Keratinocyte (primary cell): ENCODE measurements at regions not wholly inside any gene's neighbourhood (a gene's known extent, or its start where the extent isn't known, plus 50 kb on each side); places are given as distances from the start of the nearest gene placed in this dataset.

ENCODE experiments used
- DNase-seq: peaks from one replicate; pipeline ENCODE4 v3.0.0-alpha.2; 2011; ENCODE audit warnings: low read depth, missing footprints, low spot score
- FAIRE-seq: peaks from 2 replicates; lab custom pipeline; 2011; peaks lifted over from hg19 to GRCh38; lab: Jason Lieb, UNC
- H2AFZ ChIP-seq: 2 replicates; pipeline ENCODE4 v1.6.0; 2012; ENCODE audit warnings: low read length, control low read depth, inconsistent platforms; ENCODE audit not compliant: control insufficient read depth
- H3K27ac ChIP-seq: 2 replicates; pipeline ENCODE4 v1.5.1; 2011; ENCODE audit warnings: low read length; ENCODE audit not compliant: control insufficient read depth, insufficient read depth
- H3K27me3 ChIP-seq: 3 replicates; pipeline ENCODE4 v1.6.0; 2011; ENCODE audit warnings: low read length; ENCODE audit not compliant: control insufficient read depth, insufficient read depth; ENCODE audit errors: extremely low read depth
- H3K36me3 ChIP-seq, 2 experiments: 2 replicates in 1 of 2; 3 replicates in 1 of 2; pipeline ENCODE4 v1.5.1; 2011; ENCODE audit warnings: low read length in 2 of 2, mild to moderate bottlenecking in 1 of 2; ENCODE audit not compliant: control insufficient read depth in 2 of 2, insufficient read depth in 2 of 2; ENCODE audit errors: extremely low read depth in 1 of 2
- H3K4me1 ChIP-seq: 3 replicates; pipeline ENCODE4 v1.5.1; 2011; ENCODE audit warnings: low read length; ENCODE audit not compliant: control insufficient read depth, insufficient read depth; ENCODE audit errors: extremely low read depth
- H3K4me2 ChIP-seq: 3 replicates; pipeline ENCODE4 v1.6.0; 2011; ENCODE audit warnings: low read depth, low read length; ENCODE audit not compliant: control insufficient read depth, insufficient read depth; ENCODE audit errors: extremely low read depth
- H3K4me3 ChIP-seq, 3 experiments: fragments of 200-600 bp in 1 of 3; sonication (generic) in 1 of 3; 2 replicates in 2 of 3; 3 replicates in 1 of 3; pipeline ENCODE4 v1.5.1; 2011 to 2016; ENCODE audit warnings: low read length in 3 of 3, mild to moderate bottlenecking in 3 of 3, control low read depth in 2 of 3, inconsistent platforms in 1 of 3, low read depth in 1 of 3, mixed read lengths in 1 of 3, mixed run types in 1 of 3, moderate library complexity in 1 of 3; ENCODE audit not compliant: control insufficient read depth in 2 of 3, insufficient read depth in 2 of 3; ENCODE audit errors: extremely low read depth in 1 of 3
- H3K79me2 ChIP-seq: 2 replicates; pipeline ENCODE4 v1.6.0; 2012; ENCODE audit warnings: low read length; ENCODE audit not compliant: control insufficient read depth, insufficient read depth
- H3K9ac ChIP-seq: 3 replicates; pipeline ENCODE4 v1.6.0; 2011; ENCODE audit warnings: low read length; ENCODE audit not compliant: control insufficient read depth, insufficient read depth; ENCODE audit errors: extremely low read depth
- H3K9me1 ChIP-seq: 3 replicates; pipeline ENCODE4 v1.6.0; 2011; ENCODE audit warnings: low read length; ENCODE audit not compliant: control insufficient read depth, insufficient read depth; ENCODE audit errors: extremely low read depth
- H3K9me3 ChIP-seq: 2 replicates; pipeline ENCODE4 v1.5.1; 2012; ENCODE audit warnings: low read depth, low read length; ENCODE audit not compliant: control insufficient read depth
- H4K20me1 ChIP-seq: 3 replicates; pipeline ENCODE4 v1.6.0; 2011; ENCODE audit warnings: low read length; ENCODE audit not compliant: control insufficient read depth, insufficient read depth; ENCODE audit errors: extremely low read depth
- EZH2 ChIP-seq: IDR thresholded peaks from one replicate; pipeline ENCODE4 v1.6.1; 2012; ENCODE audit warnings: inconsistent platforms, mild to moderate bottlenecking, low read length, moderate library complexity
- dilution Hi-C: fragments of 300-500 bp; cut with MboI; formaldehyde crosslinking; loops from one replicate; pipeline ENCODE4 v1.7.0; 2020; ENCODE audit warnings: low sequenced_read_pairs; ENCODE audit not compliant: extremely low pct_ligation_motif_present
- TF ChIP-seq, protein P1 (sequence below), 3 experiments: IDR thresholded peaks in 1 of 3; conservative IDR thresholded peaks in 1 of 3; optimal IDR thresholded peaks in 1 of 3; 2 replicates in 2 of 3; 3 replicates in 1 of 3; pipeline versions ENCODE3 to v1.5.1; 2011; ENCODE audit warnings: low read length in 3 of 3, mild to moderate bottlenecking in 3 of 3, moderate library complexity in 2 of 3, control low read depth in 1 of 3, inconsistent platforms in 1 of 3; ENCODE audit not compliant: insufficient read depth in 2 of 3; ENCODE audit errors: extremely low read depth in 1 of 3

DNA sequence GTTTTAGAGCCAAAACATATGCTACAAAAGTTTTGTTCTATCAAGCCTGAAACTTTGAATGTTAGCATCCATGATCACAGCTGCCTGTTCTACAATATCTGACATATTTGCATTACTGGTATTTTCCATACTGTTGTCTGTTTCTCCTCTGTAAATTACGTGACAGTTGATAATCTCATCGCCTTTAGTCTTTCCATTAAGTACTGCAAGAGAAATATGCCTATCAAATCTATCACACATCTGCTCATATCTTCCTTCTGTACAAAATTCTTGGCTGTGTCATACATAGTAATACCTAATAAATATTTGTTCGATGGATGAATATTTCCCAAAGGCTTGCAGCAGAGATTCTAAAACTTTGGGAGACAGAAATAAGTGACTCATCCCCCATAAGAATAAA is 717.3 kb downstream of the OTOL1 start:
- no peaks in the 10 kb centered on the region for H3K9me1 ChIP-seq
- H3K9ac ChIP-seq = no peak overlapping the region
- no peak overlapping the region for H3K4me3 ChIP-seq
- H3K4me2 ChIP-seq = no peak overlapping the region
- dilution Hi-C loops = no loop called here
- H3K27ac ChIP-seq = no peak overlapping the region
- H3K4me1 ChIP-seq = no peaks in the 10 kb centered on the region
- no peak for FAIRE-seq
- H4K20me1 ChIP-seq = no peaks in the 10 kb centered on the region
- DNase-seq = no peak
- H2AFZ ChIP-seq = no peak overlapping the region
- no peaks in the 10 kb centered on the region for H3K27me3 ChIP-seq
- H3K79me2 ChIP-seq = no peaks in the 10 kb centered on the region
- no peaks in the 10 kb centered on the region for H3K9me3 ChIP-seq
- TF ChIP-seq, protein P1, sequence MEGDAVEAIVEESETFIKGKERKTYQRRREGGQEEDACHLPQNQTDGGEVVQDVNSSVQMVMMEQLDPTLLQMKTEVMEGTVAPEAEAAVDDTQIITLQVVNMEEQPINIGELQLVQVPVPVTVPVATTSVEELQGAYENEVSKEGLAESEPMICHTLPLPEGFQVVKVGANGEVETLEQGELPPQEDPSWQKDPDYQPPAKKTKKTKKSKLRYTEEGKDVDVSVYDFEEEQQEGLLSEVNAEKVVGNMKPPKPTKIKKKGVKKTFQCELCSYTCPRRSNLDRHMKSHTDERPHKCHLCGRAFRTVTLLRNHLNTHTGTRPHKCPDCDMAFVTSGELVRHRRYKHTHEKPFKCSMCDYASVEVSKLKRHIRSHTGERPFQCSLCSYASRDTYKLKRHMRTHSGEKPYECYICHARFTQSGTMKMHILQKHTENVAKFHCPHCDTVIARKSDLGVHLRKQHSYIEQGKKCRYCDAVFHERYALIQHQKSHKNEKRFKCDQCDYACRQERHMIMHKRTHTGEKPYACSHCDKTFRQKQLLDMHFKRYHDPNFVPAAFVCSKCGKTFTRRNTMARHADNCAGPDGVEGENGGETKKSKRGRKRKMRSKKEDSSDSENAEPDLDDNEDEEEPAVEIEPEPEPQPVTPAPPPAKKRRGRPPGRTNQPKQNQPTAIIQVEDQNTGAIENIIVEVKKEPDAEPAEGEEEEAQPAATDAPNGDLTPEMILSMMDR (optimal IDR thresholded peaks at IDR 0.05 in 1 of 3, IDR thresholded peaks at IDR 0.05 in 1 of 3, conservative IDR thresholded peaks at IDR 0.05 in 1 of 3; ENCODE audit: extremely low read depth in 1 of 3, insufficient read depth in 2 of 3, low read length in 3 of 3) = no peak
- TF ChIP-seq EZH2 = no peak
- H3K36me3 ChIP-seq = no peaks in the 10 kb centered on the region

DNA sequence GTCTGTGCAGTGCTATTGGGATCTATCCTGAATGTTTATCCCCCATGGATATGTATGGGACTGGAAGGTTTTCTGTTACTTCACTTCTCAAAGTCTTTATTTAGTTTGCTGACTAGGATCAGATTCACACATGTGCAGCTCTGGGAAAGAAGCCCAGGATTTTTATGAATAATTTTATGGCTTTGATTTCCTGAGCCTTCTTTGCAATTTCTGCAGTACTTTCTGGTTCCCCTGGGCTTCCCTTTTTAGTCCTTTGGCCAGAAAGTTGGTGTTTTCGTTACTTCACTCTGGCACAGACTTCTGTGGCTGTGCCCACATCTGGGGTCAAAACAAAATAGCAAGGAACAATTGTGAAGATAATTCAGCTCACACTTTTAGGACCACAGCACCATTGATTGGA is 721.0 kb downstream of the OTOL1 start:
- Histone ChIP-seq H3K4me1 (no peaks in the 10 kb centered on the region), H3K9ac (no peak overlapping the region), H3K9me3 (no peaks in the 10 kb centered on the region), H3K4me2 (no peak overlapping the region), H3K79me2 (no peaks in the 10 kb centered on the region), H3K36me3 (no peaks in the 10 kb centered on the region), H3K27ac (no peak overlapping the region), H2AFZ (no peak overlapping the region), H3K9me1 (no peaks in the 10 kb centered on the region), H3K27me3 (no peaks in the 10 kb centered on the region), H4K20me1 (no peaks in the 10 kb centered on the region), H3K4me3 (no peak overlapping the region)
- DNase-seq = no peak
- dilution Hi-C loops = no loop called here
- TF ChIP-seq EZH2 = no peak
- TF ChIP-seq, protein P1 (optimal IDR thresholded peaks at IDR 0.05 in 1 of 3, IDR thresholded peaks at IDR 0.05 in 1 of 3, conservative IDR thresholded peaks at IDR 0.05 in 1 of 3; ENCODE audit: extremely low read depth in 1 of 3, insufficient read depth in 2 of 3, low read length in 3 of 3) = no peak
- FAIRE-seq = no peak
